ENCODE measurements at regions not wholly inside any gene's neighbourhood (a gene's known extent, or its start where the extent isn't known, plus 50 kb on each side); places are given as distances from the start of the nearest gene placed in this dataset.

DNA sequence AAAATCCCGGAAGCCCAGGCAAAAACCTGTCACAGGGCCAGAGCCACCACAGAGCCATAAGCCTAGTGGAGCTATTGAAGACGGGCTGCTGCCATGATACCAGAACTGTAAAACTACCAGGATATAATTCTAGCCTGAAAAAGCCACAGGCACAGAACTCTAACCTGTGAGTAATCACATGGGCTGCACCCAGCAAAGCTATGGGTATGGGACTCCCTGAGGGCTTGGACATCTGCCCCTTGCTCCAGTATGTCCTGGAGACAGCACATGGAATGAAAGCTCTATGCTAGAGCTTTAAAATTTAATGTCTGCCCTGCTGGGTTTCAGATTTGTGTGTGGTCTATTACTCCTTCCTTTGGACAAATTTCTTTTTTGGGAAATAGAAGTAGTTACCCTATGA, 2183.6 kb upstream of the CELF4 start:
- DNase-seq (ENCODE audit: low read depth) = no peak

DNA sequence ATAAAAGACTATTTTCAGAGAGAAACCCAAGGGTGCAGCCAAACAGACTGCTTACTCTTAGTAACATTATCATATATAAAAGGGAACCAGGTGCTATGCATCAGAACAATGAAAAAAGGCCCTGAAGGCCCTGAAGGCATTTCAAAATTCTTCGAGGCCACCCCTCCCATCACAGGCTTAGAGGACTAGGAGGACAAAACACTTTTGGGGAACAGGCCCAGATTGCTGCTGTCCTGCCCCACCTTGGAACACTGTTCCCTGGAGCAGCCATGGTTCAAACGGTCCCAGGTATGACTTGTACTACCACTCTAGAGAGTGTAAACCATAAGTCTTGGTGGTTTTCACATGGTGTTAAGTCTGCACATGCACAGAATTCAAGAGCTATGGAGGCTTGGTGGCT, 2183.1 kb upstream of the CELF4 start:
- DNase-seq (ENCODE audit: low read depth) = no peak

DNA sequence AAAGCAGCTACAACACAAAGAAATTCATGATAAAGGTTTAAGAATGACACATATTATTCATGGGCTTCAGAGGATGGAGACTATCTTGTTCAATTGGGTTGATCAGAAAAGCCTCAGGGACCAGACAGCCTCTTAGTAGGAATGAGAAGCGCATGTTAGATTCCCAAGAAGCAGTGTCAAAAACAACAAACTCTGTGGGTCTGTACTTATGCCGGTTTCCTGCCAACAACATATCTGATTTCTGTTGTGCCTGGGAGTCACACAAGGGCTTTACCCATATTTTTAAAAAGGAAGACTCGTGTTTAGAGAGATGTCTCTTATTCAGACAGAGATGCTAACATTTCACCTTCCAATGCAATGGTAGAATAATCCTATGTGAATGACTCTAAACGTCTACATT, 2180.6 kb upstream of the CELF4 start:
- DNase-seq (ENCODE audit: low read depth) = no peak

DNA sequence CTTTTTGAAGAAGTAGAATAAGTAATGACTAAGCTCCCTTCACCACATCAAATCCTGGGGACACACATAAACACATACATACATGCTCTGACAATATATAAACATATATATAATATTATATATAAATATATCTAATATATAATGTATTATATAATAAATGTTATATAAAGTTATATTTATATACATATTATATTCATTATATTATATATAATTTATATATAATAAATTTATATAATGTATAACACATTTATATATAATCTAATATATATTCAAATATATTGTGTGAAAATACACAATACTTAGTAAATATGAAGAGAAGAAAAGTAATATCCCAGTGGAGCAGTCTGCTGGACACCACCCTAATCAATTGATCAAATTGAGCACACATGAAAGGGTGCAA, 2177.9 kb upstream of the CELF4 start:
- no peak for DNase-seq (ENCODE audit: low read depth)

DNA sequence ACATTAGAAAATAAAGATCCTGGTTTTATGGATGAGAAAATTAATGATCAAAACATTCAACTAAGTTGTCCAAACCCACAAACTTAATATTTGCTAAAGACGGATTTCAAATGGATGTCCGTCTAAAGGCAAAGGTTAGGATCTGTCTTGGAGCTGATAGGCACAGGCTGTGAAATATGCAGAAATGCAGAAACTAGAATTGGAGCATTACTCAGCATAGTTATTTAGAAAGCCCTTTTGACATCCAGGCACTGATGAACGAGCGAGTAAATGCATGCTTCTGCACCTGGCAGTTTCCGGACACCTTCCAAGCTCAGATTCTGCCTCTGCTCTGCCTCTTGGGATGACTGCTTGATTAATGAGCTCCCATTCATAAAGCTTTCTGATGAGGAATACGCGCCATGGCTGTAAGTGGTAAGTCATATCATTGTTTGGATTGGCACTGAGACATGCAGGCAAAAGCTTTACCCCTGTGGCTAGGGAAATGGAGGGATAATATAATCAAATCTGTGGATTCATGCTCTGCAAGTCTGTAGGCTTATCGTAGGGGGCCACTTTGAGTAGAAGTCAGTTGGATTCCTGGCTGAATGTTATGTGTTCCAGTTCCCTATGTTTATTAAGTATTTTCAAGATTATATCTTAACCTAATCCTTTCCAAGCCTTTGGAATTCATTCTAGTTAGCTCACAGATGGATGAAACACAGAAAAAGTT, 2176.3 kb upstream of the CELF4 start:
- DNase-seq (ENCODE audit: low read depth) = no peak

DNA sequence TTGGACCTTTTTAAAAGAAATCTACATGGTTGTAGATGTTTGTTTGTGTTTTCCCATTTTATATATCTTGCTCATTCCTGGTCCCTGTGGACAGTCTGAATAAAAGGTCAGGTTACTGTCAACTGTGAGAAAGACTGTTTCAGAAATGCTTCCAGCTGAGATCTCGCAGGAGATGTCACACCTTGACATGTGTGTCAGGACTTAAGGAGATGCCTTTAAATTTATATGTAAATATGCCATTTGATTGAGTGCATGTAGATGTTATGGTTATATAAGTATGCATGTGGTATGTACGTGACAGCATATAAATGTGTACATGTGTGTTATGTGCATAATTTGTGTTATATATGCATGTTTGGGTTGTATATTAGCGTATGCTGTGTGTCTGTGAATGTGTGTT, 2172.3 kb upstream of the CELF4 start:
- no peak for DNase-seq (ENCODE audit: low read depth)

DNA sequence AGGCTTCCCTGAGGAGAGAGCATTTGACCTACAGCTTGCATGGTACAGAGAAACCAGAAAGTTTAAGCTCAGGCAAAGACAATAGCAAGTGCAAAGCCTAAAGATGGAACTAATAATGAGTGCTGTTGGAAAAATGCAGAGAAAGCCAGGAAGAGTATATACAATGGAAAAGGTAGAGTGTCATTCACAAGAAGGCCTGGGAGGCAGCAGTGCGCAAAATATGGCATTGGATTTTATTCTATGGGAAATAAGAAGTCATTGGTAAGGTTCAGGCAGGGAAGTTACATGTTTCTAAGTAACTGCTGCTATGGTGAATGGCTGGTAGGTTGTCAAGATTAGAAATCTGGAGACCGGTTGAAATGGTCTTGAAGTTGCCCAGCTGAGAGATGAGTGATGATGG, 2167.3 kb upstream of the CELF4 start:
- DNase-seq (ENCODE audit: low read depth) = no peak

DNA sequence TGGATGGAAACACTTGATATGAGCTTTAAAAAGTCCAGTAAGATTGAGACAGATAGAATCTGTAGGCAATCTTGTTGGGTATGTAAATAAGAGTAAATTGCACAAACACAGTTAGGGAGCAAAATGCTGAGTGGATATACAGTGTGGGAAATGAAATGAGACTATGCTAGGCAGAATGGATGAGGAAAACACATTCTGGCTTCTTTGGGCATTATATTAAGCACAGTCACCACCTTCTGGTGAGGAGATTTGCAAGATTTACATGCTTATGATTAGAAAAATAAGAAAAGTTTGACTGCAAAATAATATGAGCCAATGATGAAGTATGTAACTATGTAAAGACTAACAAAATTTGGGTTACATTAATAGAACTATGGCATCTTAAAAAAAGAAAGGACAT, 2165.0 kb upstream of the CELF4 start:
- no peak for DNase-seq (ENCODE audit: low read depth)

DNA sequence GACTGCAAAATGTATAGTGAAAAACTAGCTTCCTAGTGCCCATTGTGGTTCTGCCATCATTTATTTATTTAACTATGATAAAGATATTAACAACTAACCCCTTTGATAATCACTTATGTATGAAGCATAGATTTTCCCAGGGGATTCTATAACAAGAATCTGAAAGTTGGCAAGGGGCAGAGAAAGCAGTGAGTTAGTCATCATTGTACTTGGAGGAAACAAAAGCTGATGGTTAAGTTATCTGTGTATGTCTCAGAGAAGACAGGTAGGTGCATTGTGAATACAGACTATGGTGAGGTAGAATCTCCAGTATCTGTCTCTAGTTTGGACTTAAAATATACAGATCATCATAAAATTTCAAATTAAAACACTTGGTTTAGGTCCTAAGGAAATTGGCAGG, 2159.1 kb upstream of the CELF4 start:
- no peak for DNase-seq (ENCODE audit: low read depth)

DNA sequence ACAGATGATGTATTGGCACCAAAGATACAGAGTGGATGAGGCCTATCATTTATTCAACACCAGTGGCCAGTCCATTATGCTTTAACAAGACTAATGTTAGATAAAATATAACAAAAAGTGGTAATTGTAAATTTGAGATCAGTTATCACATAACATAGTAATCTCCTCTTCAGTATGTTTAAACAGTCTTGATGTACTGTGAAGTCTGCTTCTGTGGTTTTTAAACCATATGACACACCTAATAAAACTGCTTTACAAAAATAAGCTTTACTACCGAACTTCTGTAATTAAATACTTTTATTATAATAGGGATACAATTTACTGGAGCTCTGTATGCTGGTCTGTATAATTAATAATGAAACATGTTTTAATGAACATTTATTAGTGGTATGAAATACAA, 2156.1 kb upstream of the CELF4 start:
- DNase-seq (ENCODE audit: low read depth) = peak; percentile 15

DNA sequence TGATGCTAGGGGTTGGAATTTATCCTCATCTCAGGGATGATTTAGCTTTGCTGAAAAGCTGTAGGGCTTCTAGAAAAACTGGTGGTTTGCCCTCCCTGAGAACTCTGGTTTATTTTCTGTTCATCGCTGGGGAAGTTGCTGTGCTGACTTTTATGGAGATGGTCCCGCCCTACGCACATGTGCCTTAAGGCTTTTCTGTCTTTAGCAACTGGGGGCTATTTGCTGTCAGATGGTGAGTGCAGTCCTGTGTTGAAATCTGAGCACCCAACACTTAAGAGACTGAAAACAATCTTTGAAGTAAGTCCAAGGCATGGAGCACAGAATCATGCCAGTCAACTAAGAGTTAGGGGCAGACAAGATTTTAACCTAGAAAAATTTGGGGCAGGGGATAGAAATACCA, 2148.4 kb upstream of the CELF4 start:
- DNase-seq (ENCODE audit: low read depth) = no peak

DNA sequence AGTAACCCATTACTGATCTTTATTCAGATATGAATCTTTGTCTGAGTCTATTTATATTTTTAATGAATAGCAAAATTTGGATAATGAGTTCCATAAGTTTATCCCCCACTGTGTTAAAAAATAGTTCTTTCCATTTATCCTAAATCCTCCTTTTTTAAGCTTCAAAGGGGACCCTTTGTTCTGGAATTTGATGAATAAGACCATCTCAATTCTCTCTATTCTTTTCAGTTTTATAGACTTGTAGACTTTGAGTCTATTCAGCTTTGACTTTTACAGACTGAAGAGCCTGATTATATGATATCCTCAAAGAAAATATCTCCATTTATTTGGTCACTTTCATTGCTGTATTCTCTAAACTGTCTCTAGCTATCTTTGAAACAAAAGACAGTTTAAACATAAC, 2146.1 kb upstream of the CELF4 start:
- DNase-seq (ENCODE audit: low read depth) = no peak

DNA sequence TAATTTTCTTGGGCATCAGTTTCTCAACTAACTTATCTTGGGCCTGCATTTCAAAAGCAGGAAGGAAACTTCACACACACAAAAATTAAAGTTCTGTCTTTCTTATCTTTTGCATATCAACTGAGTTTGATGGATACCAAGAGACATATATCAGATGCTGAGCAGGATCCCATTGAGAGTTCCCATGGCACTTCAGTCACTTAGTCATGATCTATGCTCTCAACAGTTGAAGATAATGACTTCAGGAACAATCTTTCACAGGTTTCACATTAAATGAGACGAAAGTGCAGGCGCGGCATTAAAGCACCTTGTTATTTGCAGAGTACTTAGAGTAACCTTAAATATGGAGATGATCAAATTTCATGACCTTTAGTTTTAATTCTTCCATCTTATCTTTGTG, 2139.8 kb upstream of the CELF4 start:
- DNase-seq (ENCODE audit: low read depth) = no peak

DNA sequence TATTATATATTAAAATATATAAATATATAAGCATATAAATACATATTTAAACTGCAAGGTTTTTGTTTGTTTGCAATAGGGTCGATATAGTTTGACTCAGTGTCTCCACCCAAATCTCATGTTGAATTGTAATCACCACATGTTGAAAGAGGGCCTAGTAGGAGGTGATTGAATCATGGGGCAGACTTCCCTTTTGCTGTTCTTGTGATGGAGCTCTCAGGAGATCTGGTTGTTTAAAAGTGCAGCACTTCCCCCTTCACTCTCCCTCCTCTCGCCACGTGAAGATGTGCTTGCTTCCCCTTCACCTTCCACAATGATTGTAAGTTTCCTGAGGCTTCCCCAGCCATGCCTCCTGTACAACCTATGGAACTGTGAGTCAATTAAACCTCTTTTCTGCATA, 2137.3 kb upstream of the CELF4 start:
- no peak for DNase-seq (ENCODE audit: low read depth)

DNA sequence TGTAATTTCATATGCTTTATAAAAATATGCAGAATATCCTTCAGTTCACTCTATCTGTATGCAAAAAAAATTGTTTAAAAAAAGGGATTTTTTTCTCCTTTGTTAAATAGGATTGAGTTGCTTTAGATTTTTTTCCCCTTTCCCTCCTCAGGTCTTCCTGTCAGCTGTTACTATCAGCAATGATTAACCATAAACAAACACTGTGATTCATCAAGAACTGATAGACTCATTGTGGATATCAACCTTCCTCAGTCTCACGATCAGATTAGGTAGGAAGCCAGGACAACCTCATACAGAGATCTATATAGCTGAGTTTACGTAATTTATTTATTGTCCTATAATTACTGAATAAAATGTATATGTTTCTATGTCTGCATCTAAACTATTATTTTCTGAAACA, 2136.2 kb upstream of the CELF4 start:
- peak; percentile 22 for DNase-seq (ENCODE audit: low read depth)

DNA sequence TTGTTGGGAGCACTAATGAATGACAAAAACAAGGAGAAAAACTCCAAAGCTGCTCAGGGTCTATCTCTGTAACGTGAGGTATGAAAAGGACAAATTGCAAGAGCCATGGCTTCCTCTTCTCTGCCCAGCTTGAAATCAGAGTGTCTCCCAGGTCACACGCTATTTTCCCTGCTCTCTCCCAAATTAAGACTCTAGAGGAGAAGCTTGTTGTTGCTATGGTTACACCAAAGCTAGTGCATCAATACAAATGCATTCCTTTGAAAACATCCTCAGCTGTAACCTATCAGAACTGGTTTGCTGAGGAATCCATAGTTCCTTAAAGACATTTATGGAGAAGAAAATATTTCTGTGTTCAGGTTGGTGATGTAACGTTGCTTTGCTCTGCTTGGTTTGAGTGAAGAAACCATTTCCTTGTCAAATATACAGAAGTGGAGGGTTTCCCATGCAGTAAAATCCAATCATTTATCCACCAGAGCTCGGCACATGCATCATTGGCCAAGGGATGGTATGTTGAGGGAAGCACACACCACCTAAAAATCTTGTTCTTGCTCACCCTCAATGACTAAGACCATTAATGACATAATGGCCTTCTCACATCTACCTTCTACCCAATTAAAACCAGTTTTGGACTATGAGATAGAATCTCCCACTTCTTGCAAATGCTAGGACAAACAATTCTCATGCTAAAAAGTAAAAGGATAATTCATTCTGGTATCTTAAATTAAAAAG, 2135.6 kb upstream of the CELF4 start:
- no peak for DNase-seq (ENCODE audit: low read depth)

DNA sequence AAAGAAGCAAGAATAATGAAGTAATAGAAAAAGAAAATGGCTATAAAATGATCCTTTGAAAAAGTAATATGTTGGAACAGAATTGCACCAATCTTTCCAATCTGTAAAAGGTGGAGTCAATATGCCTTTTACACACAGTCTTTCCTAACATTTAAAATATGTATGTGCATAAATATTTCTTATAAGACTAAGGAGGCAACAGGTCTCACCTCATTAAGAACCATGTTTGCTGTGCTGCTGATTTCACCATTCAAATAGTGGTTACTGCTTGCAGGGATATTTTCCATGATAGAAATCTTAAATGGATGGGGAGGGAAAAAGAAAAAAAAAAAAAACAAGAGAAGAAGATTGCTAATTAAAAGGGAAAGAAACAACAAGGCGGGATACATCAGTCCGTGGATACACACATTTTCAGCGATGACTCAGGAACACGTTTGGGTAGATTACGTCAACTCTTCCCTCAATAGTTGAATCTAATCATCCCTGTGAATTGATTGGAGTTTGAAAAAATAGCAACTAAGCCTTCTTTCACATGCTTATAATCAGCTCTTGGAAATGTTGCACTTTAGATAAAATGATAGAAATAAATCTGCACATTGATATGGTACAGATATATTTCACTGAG, 2133.9 kb upstream of the CELF4 start:
- no peak for DNase-seq (ENCODE audit: low read depth)

DNA sequence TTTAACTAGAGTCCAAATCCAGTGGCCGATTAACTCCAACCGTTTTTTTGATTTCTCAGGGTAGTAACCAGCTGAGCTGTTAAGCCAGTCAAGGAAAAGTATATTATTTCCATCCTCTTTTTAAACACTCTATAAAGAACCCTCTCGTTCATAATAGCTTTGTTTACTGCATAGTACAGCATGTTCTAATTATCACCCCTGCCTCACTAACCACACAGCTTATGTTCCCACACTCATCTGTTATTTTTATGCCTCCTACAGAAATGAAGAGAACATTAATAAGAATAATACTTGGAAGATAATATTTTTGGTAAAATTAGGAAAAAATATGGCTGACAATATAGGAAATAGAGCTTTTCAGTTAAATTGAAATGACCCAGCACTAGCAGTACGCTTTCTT, 2132.8 kb upstream of the CELF4 start:
- DNase-seq (ENCODE audit: low read depth) = no peak

DNA sequence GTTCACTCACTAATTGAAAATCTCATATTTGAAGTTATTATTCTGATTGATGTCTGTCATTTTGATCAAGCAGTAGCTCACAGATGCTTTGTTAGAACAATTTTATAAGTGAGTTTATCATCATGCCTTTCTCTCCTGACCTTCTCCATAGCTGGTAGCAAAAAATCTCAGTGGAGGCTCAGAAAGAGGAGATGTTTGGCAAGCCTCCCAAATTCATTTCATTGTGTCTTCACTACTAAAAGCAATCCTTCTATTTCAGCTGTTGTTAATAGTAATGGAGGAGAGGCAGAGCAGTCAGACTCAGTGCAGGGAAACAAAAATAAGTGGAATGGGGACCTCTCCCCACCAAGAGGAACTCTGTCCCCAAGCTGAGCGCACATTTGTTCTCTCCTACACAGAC, 2127.8 kb upstream of the CELF4 start:
- DNase-seq (ENCODE audit: low read depth) = no peak

DNA sequence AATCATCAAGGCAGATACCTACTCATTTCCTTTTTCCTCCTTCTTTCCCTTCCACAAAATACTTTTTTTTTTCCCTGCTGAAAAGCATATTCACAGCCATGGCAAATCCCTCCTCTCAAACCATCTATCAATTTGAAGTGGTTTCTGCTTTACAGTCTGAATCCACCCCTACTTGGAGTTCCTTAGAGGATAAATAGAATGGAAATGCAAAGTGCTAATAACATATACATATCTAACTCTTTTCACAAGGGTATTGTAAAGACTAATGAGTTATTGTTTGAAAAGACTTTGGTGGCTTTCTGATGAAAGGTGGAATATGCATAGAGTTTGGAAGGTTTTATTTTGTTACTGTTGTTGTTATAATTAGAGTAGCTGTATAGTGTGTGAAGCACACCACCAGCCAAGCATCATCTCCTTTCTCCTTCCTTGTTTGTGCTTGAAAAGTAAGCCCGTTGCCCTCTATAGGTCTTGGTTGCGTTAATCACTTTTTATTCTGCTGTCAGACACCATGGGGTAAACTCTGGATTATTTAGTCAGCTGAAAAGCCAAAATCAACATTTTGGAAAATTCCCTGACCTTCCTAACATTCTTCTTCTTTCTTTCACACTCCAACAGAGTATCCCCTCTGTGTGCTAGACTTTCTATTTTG, 2126.9 kb upstream of the CELF4 start:
- no peak for DNase-seq (ENCODE audit: low read depth)

DNA sequence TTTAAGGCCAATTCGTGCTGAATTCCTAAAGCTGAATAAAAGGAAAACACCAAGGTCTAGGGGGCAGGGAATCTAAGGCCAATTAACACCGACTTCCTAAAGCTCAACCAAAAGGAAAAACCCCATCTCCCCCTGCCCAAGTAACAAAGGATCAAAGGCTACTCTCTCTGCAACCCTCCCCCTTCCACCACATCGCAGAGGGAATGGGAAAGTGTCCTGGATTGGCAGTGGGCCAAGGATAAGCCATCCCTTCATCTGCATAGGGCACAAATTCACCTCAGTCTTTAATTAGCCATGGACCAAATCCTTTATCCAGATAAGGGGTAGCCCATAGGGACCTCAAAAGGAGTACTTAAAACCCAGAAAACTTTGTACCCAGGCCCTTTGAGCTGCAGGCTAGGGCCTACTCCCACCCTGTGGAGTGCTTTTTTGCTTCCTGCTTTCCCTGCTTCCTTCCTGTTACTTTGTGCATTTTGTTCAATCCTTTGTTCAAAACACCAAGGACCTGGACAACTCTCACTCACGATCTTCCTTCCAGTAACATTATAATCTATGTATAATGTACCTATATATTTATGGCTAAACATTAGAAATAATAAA, 2119.8 kb upstream of the CELF4 start:
- DNase-seq (ENCODE audit: low read depth) = no peak

DNA sequence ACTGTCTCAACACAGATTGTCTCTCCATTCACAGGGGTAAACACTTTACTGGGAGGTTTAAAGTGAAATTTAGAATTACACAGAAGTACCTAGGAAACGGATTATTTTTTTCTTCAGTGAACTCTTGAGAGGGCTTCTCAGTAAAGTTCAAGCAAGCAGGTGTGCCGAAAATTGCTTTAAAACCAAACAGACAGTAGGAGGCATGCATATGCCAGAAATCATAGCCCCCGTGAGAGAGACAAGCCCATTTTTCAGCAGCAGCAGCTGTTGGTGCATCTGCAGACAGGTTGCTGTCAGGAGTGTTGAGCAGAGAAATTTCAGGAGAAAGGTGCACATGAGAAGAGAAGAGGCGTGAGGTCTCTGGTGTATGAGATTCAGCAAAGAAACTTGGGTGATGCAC, 2115.5 kb upstream of the CELF4 start:
- DNase-seq (ENCODE audit: low read depth) = no peak

DNA sequence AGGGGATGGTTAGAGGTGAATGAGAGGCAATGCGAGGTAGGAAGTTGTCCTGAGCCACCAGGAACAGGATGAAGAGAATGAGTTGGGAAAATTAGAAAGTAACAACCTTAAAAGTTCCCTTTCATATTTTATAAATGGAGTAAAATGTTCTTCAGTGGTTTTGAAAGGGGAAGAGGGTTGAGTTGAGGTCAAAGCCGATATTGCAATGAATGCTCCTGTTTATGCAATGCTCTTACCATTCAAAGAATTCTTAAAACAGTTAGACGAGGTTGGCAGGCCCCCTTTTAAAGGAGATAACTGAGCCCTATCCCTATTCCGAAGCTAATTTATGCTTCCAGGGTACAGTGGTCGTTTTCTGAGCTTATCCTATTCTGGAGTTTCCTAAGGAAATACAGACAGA, 2110.3 kb upstream of the CELF4 start:
- no peak for DNase-seq (ENCODE audit: low read depth)

Measured in non-pigmented ciliary epithelial cell (primary cell).